ENCODE measurements at regions not wholly inside any gene's neighbourhood (a gene's known extent, or its start where the extent isn't known, plus 50 kb on each side); places are given as distances from the start of the nearest gene placed in this dataset.

GRCh38 chr5:158561562-158562190 is 538.0 kb downstream of the EBF1 start:
- H3K9me3 ChIP-seq (ENCODE audit: control insufficient read depth, low read length) = no peaks in the 10 kb centered on the region
- no peak for DNase-seq
- H3K27ac ChIP-seq (ENCODE audit: insufficient read depth, low read length, poor library complexity, severe bottlenecking) = no peak overlapping the region
- no peaks in the 10 kb centered on the region for H3K4me1 ChIP-seq (ENCODE audit: control insufficient read depth, insufficient read depth, low read length, poor library complexity, severe bottlenecking)
- H3K4me3 ChIP-seq (ENCODE audit: insufficient read depth, low read depth, low read length, poor library complexity, severe bottlenecking) = no peak overlapping the region
- no peaks in the 10 kb centered on the region for H3K27me3 ChIP-seq (replicated peaks; ENCODE audit: control insufficient read depth, insufficient read depth, low read length, poor library complexity, severe bottlenecking)
- H3K36me3 ChIP-seq (ENCODE audit: control insufficient read depth, insufficient read depth, low read length) = no peaks in the 10 kb centered on the region

GRCh38 chr5:158560170-158560569 is 539.5 kb downstream of the EBF1 start:
- H3K9me3 ChIP-seq (ENCODE audit: control insufficient read depth, low read length) = no peaks in the 10 kb centered on the region
- no peak for DNase-seq
- no peaks in the 10 kb centered on the region for H3K36me3 ChIP-seq (ENCODE audit: control insufficient read depth, insufficient read depth, low read length)
- no peaks in the 10 kb centered on the region for H3K27me3 ChIP-seq (replicated peaks; ENCODE audit: control insufficient read depth, insufficient read depth, low read length, poor library complexity, severe bottlenecking)
- no peak overlapping the region for H3K4me3 ChIP-seq (ENCODE audit: insufficient read depth, low read depth, low read length, poor library complexity, severe bottlenecking)
- H3K4me1 ChIP-seq (ENCODE audit: control insufficient read depth, insufficient read depth, low read length, poor library complexity, severe bottlenecking) = no peaks in the 10 kb centered on the region
- no peak overlapping the region for H3K27ac ChIP-seq (ENCODE audit: insufficient read depth, low read length, poor library complexity, severe bottlenecking)

GRCh38 chr5:158559643-158560042 is 540.1 kb downstream of the EBF1 start:
- no peak overlapping the region for H3K4me3 ChIP-seq (ENCODE audit: insufficient read depth, low read depth, low read length, poor library complexity, severe bottlenecking)
- no peaks in the 10 kb centered on the region for H3K27me3 ChIP-seq (replicated peaks; ENCODE audit: control insufficient read depth, insufficient read depth, low read length, poor library complexity, severe bottlenecking)
- no peak for DNase-seq
- no peaks in the 10 kb centered on the region for H3K4me1 ChIP-seq (ENCODE audit: control insufficient read depth, insufficient read depth, low read length, poor library complexity, severe bottlenecking)
- no peak overlapping the region for H3K27ac ChIP-seq (ENCODE audit: insufficient read depth, low read length, poor library complexity, severe bottlenecking)
- no peaks in the 10 kb centered on the region for H3K9me3 ChIP-seq (ENCODE audit: control insufficient read depth, low read length)
- no peaks in the 10 kb centered on the region for H3K36me3 ChIP-seq (ENCODE audit: control insufficient read depth, insufficient read depth, low read length)

- Histone ChIP-seq H3K9me3 (ENCODE audit: control insufficient read depth, low read length) (no peaks in the 10 kb centered on the region), H3K4me3 (ENCODE audit: insufficient read depth, low read depth, low read length, poor library complexity, severe bottlenecking) (no peak overlapping the region), H3K4me1 (ENCODE audit: control insufficient read depth, insufficient read depth, low read length, poor library complexity, severe bottlenecking) (no peaks in the 10 kb centered on the region), H3K27ac (ENCODE audit: insufficient read depth, low read length, poor library complexity, severe bottlenecking) (no peak overlapping the region), H3K36me3 (ENCODE audit: control insufficient read depth, insufficient read depth, low read length) (no peaks in the 10 kb centered on the region), H3K27me3 (replicated peaks; ENCODE audit: control insufficient read depth, insufficient read depth, low read length, poor library complexity, severe bottlenecking) (no peaks in the 10 kb centered on the region)
- DNase-seq = no peak
Observed at GRCh38 chr5:158559066-158559465, 540.6 kb downstream of the EBF1 start.

GRCh38 chr5:158553962-158554336 is 545.8 kb downstream of the EBF1 start:
- H3K9me3 ChIP-seq (ENCODE audit: control insufficient read depth, low read length) = no peaks in the 10 kb centered on the region
- H3K27ac ChIP-seq (ENCODE audit: insufficient read depth, low read length, poor library complexity, severe bottlenecking) = no peak overlapping the region
- H3K27me3 ChIP-seq (replicated peaks; ENCODE audit: control insufficient read depth, insufficient read depth, low read length, poor library complexity, severe bottlenecking) = no peaks in the 10 kb centered on the region
- DNase-seq = no peak
- no peak overlapping the region for H3K4me3 ChIP-seq (ENCODE audit: insufficient read depth, low read depth, low read length, poor library complexity, severe bottlenecking)
- no peaks in the 10 kb centered on the region for H3K4me1 ChIP-seq (ENCODE audit: control insufficient read depth, insufficient read depth, low read length, poor library complexity, severe bottlenecking)
- no peaks in the 10 kb centered on the region for H3K36me3 ChIP-seq (ENCODE audit: control insufficient read depth, insufficient read depth, low read length)

- no peak overlapping the region for H3K27ac ChIP-seq (ENCODE audit: insufficient read depth, low read length, poor library complexity, severe bottlenecking)
- no peaks in the 10 kb centered on the region for H3K9me3 ChIP-seq (ENCODE audit: control insufficient read depth, low read length)
- no peak for DNase-seq
- no peak overlapping the region for H3K4me3 ChIP-seq (ENCODE audit: insufficient read depth, low read depth, low read length, poor library complexity, severe bottlenecking)
- H3K36me3 ChIP-seq (ENCODE audit: control insufficient read depth, insufficient read depth, low read length) = no peaks in the 10 kb centered on the region
- H3K27me3 ChIP-seq (replicated peaks; ENCODE audit: control insufficient read depth, insufficient read depth, low read length, poor library complexity, severe bottlenecking) = no peaks in the 10 kb centered on the region
- no peaks in the 10 kb centered on the region for H3K4me1 ChIP-seq (ENCODE audit: control insufficient read depth, insufficient read depth, low read length, poor library complexity, severe bottlenecking)
Observed at GRCh38 chr5:158553195-158553961, 546.3 kb downstream of the EBF1 start.

- Histone ChIP-seq H3K4me1 (ENCODE audit: control insufficient read depth, insufficient read depth, low read length, poor library complexity, severe bottlenecking) (no peaks in the 10 kb centered on the region), H3K9me3 (ENCODE audit: control insufficient read depth, low read length) (no peaks in the 10 kb centered on the region), H3K4me3 (ENCODE audit: insufficient read depth, low read depth, low read length, poor library complexity, severe bottlenecking) (no peak overlapping the region), H3K36me3 (ENCODE audit: control insufficient read depth, insufficient read depth, low read length) (no peaks in the 10 kb centered on the region), H3K27me3 (replicated peaks; ENCODE audit: control insufficient read depth, insufficient read depth, low read length, poor library complexity, severe bottlenecking) (no peaks in the 10 kb centered on the region), H3K27ac (ENCODE audit: insufficient read depth, low read length, poor library complexity, severe bottlenecking) (no peak overlapping the region)
- DNase-seq = no peak
Observed at GRCh38 chr5:158552241-158552640, 547.5 kb downstream of the EBF1 start.

- no peaks in the 10 kb centered on the region for H3K9me3 ChIP-seq (ENCODE audit: control insufficient read depth, low read length)
- no peaks in the 10 kb centered on the region for H3K4me1 ChIP-seq (ENCODE audit: control insufficient read depth, insufficient read depth, low read length, poor library complexity, severe bottlenecking)
- no peak overlapping the region for H3K4me3 ChIP-seq (ENCODE audit: insufficient read depth, low read depth, low read length, poor library complexity, severe bottlenecking)
- no peaks in the 10 kb centered on the region for H3K27me3 ChIP-seq (replicated peaks; ENCODE audit: control insufficient read depth, insufficient read depth, low read length, poor library complexity, severe bottlenecking)
- H3K36me3 ChIP-seq (ENCODE audit: control insufficient read depth, insufficient read depth, low read length) = no peaks in the 10 kb centered on the region
- no peak for DNase-seq
- no peak overlapping the region for H3K27ac ChIP-seq (ENCODE audit: insufficient read depth, low read length, poor library complexity, severe bottlenecking)
Observed at GRCh38 chr5:158549311-158549710, 550.4 kb downstream of the EBF1 start.

- H3K27ac ChIP-seq (ENCODE audit: insufficient read depth, low read length, poor library complexity, severe bottlenecking) = no peak overlapping the region
- H3K27me3 ChIP-seq (replicated peaks; ENCODE audit: control insufficient read depth, insufficient read depth, low read length, poor library complexity, severe bottlenecking) = no peaks in the 10 kb centered on the region
- DNase-seq = no peak
- H3K4me3 ChIP-seq (ENCODE audit: insufficient read depth, low read depth, low read length, poor library complexity, severe bottlenecking) = no peak overlapping the region
- no peaks in the 10 kb centered on the region for H3K9me3 ChIP-seq (ENCODE audit: control insufficient read depth, low read length)
- H3K36me3 ChIP-seq (ENCODE audit: control insufficient read depth, insufficient read depth, low read length) = no peaks in the 10 kb centered on the region
- no peaks in the 10 kb centered on the region for H3K4me1 ChIP-seq (ENCODE audit: control insufficient read depth, insufficient read depth, low read length, poor library complexity, severe bottlenecking)
Observed at GRCh38 chr5:158546748-158547147, 553.0 kb downstream of the EBF1 start.

GRCh38 chr5:158545949-158546530 is 553.7 kb downstream of the EBF1 start:
- Histone ChIP-seq H3K4me1 (ENCODE audit: control insufficient read depth, insufficient read depth, low read length, poor library complexity, severe bottlenecking) (no peaks in the 10 kb centered on the region), H3K9me3 (ENCODE audit: control insufficient read depth, low read length) (no peaks in the 10 kb centered on the region), H3K27me3 (replicated peaks; ENCODE audit: control insufficient read depth, insufficient read depth, low read length, poor library complexity, severe bottlenecking) (no peaks in the 10 kb centered on the region), H3K36me3 (ENCODE audit: control insufficient read depth, insufficient read depth, low read length) (no peaks in the 10 kb centered on the region), H3K27ac (ENCODE audit: insufficient read depth, low read length, poor library complexity, severe bottlenecking) (no peak overlapping the region), H3K4me3 (ENCODE audit: insufficient read depth, low read depth, low read length, poor library complexity, severe bottlenecking) (no peak overlapping the region)
- no peak for DNase-seq

Data from effector memory CD4-positive, alpha-beta T cell (primary cell).